Upper lobe of left lung (tissue), 4 donors: ENCODE measurements at regions not wholly inside any gene's neighbourhood (a gene's known extent, or its start where the extent isn't known, plus 50 kb on each side); places are given as distances from the start of the nearest gene placed in this dataset.

Experiments used
- CTCF ChIP-seq, 6 experiments: fragments of 450-650 bp in 4 of 6; fragments of 200-600 bp in 2 of 6; sonication (generic) in 2 of 6; IDR thresholded peaks; one replicate each; pipeline ENCODE4 v1.5.1; 2016 to 2019; ENCODE audit warnings: antibody characterized with exemption in 6 of 6
- EP300 ChIP-seq, 4 donors: sonication (generic); formaldehyde crosslinking; IDR thresholded peaks; one replicate each; pipeline ENCODE4 v1.5.1; 2017; ENCODE audit warnings: antibody characterized with exemption in 4 of 4, control low read depth in 2 of 4

DNA sequence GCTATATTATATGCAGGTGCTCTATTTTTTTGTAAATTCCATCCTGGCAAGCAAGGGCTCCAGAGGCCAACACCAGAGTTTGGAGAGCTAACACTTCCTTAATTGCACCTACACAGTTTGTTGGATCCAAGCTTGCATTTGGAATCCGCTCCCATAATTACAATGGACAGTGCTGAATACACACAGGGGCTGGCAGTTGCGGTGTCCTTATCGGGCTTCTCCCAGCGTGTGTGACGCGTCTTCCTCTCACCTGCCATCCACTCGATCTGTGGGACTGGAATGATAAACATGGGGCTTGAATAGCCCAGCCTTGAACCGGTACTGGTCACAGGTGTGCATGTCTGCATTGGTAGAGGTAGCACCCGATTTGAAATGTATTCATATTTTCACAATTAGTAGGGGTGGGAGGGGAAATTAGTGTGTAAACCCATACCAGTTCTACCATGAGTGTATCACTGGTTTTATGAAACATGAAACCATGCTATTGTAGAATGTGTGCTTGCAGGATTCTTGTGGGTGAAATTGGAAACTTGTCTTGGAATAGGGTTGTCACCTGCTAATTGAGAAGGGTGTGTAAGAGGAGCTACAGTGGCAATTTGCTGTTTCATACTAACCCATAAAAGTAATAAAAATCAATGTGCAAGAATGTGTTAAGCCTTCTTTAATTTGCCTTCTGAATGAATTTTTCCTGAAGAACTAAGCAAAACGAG, 316.5 kb downstream of the WDR11 start:
- TF ChIP-seq CTCF (IDR thresholded peaks at IDR 0.05) (no peak), EP300 (IDR thresholded peaks at IDR 0.05) (no peak)
